Colonic mucosa (tissue), 4 donors: ENCODE measurements at regions not wholly inside any gene's neighbourhood (a gene's known extent, or its start where the extent isn't known, plus 50 kb on each side); places are given as distances from the start of the nearest gene placed in this dataset.

Experiments used
- DNase-seq: peaks from one replicate; pipeline ENCODE4 v3.0.0-alpha.2; 2020
- H3K27ac ChIP-seq: fragments of 200-600 bp; one replicate; pipeline ENCODE4 v1.8.0; 2021
- H3K27me3 ChIP-seq: fragments of 200-600 bp; one replicate; pipeline ENCODE4 v1.8.0; 2021
- H3K36me3 ChIP-seq: fragments of 200-600 bp; one replicate; pipeline ENCODE4 v1.8.0; 2021
- H3K4me1 ChIP-seq: fragments of 200-600 bp; one replicate; pipeline ENCODE4 v1.8.0; 2021; ENCODE audit warnings: mild to moderate bottlenecking
- H3K4me3 ChIP-seq: fragments of 200-600 bp; one replicate; pipeline ENCODE4 v1.8.0; 2021
- H3K9ac ChIP-seq, 2 donors: one replicate each; pipeline ENCODE4 v1.7.0; 2013; ENCODE audit warnings: control low read depth in 2 of 2, low read depth in 2 of 2, low read length in 2 of 2
- H3K9me3 ChIP-seq: fragments of 200-600 bp; one replicate; pipeline ENCODE4 v1.8.0; 2021
- CTCF ChIP-seq: fragments of 200-600 bp; IDR thresholded peaks from one replicate; pipeline ENCODE4 v1.8.0; 2022; ENCODE audit warnings: antibody characterized with exemption, mild to moderate bottlenecking
- intact Hi-C: fragments of 100-400 bp; cut with DNase I; formaldehyde crosslinking; loops from one replicate; pipeline ENCODE4 v1.14.1; 2022
- donor health status: healthy.
- donor health status: DM: no; HTN: no; CAD: no.
- donor health status: DM: no; HTN: no; CAD: no.

- DNase-seq = no peak
- Histone ChIP-seq H3K9ac (no peak overlapping the region), H3K36me3 (no peaks in the 10 kb centered on the region), H3K4me1 (no peaks in the 10 kb centered on the region), H3K27me3 (no peaks in the 10 kb centered on the region), H3K4me3 (no peak overlapping the region), H3K27ac (no peak overlapping the region), H3K9me3 (no peaks in the 10 kb centered on the region)
- intact Hi-C loops = no loop called here
- no peak for TF ChIP-seq CTCF
Observed at GRCh38 chr16:73998707-73999106, 297.9 kb upstream of the PSMD7 start.

GRCh38 chr16:73997971-73998370 is 298.6 kb upstream of the PSMD7 start:
- no peak for DNase-seq
- H3K36me3 ChIP-seq = no peaks in the 10 kb centered on the region

GRCh38 chr16:73997340-73997711 is 299.3 kb upstream of the PSMD7 start:
- H3K9me3 ChIP-seq = no peaks in the 10 kb centered on the region
- H3K27ac ChIP-seq = peak overlapping the region; percentile 58
- no peaks in the 10 kb centered on the region for H3K27me3 ChIP-seq
- no peak overlapping the region for H3K9ac ChIP-seq
- H3K36me3 ChIP-seq = no peaks in the 10 kb centered on the region
- H3K4me1 ChIP-seq = no peaks in the 10 kb centered on the region
- DNase-seq = peak; percentile 22
- intact Hi-C loops = no loop called here
- TF ChIP-seq CTCF = no peak
- no peak overlapping the region for H3K4me3 ChIP-seq

More at GRCh38 chr16:73997971-73998370, 298.6 kb upstream of the PSMD7 start:
- intact Hi-C loops = no loop called here
- Histone ChIP-seq H3K9me3 (no peaks in the 10 kb centered on the region), H3K27ac (no peak overlapping the region), H3K9ac (no peak overlapping the region), H3K27me3 (no peaks in the 10 kb centered on the region), H3K4me3 (no peak overlapping the region), H3K4me1 (no peaks in the 10 kb centered on the region)
- no peak for TF ChIP-seq CTCF

- peak overlapping the region; percentile 58 for H3K27ac ChIP-seq
- H3K4me3 ChIP-seq = no peak overlapping the region
- H3K27me3 ChIP-seq = no peaks in the 10 kb centered on the region
- intact Hi-C loops = no loop called here
- no peaks in the 10 kb centered on the region for H3K9me3 ChIP-seq
- H3K4me1 ChIP-seq = no peaks in the 10 kb centered on the region
- peak; percentile 90 for DNase-seq
- no peaks in the 10 kb centered on the region for H3K36me3 ChIP-seq
- H3K9ac ChIP-seq = no peak overlapping the region
- no peak for TF ChIP-seq CTCF
Observed at GRCh38 chr16:73996624-73997339, 299.8 kb upstream of the PSMD7 start.

GRCh38 chr16:73993878-73994277 is 302.7 kb upstream of the PSMD7 start:
- H3K27ac ChIP-seq = no peak overlapping the region
- no peak for TF ChIP-seq CTCF
- H3K9ac ChIP-seq = no peak overlapping the region
- no peaks in the 10 kb centered on the region for H3K4me1 ChIP-seq
- H3K36me3 ChIP-seq = no peaks in the 10 kb centered on the region
- H3K4me3 ChIP-seq = no peak overlapping the region
- no peaks in the 10 kb centered on the region for H3K9me3 ChIP-seq
- intact Hi-C loops = no loop called here
- no peak for DNase-seq
- no peaks in the 10 kb centered on the region for H3K27me3 ChIP-seq
